Transverse colon (tissue), 4 donors: ENCODE measurements at regions not wholly inside any gene's neighbourhood (a gene's known extent, or its start where the extent isn't known, plus 50 kb on each side); places are given as distances from the start of the nearest gene placed in this dataset.

ENCODE experiments used
- EP300 ChIP-seq: sonication (generic); formaldehyde crosslinking; IDR thresholded peaks from one replicate; pipeline ENCODE4 v1.6.1; 2017; ENCODE audit warnings: antibody characterized with exemption, low read depth
- POLR2A ChIP-seq: fragments of 450-650 bp; IDR thresholded peaks from one replicate; pipeline ENCODE4 v1.6.1; 2016; ENCODE audit warnings: antibody characterized with exemption, mild to moderate bottlenecking, moderate library complexity
- POLR2AphosphoS5 ChIP-seq, 3 donors: sonication (generic); formaldehyde crosslinking; IDR thresholded peaks; one replicate each; pipeline ENCODE4 v1.6.1; 2016; ENCODE audit warnings: antibody characterized with exemption in 3 of 3
- TF ChIP-seq, protein P1 (sequence below), 5 experiments: fragments of 200-600 bp in 3 of 5; fragments of 450-650 bp in 2 of 5; sonication (generic) in 3 of 5; IDR thresholded peaks; 1 replicate in 2 of 5; 2 replicates in 3 of 5; pipeline ENCODE4 v1.5.1; 2016 to 2017; ENCODE audit warnings: antibody characterized with exemption in 5 of 5, inconsistent platforms in 3 of 5, mild to moderate bottlenecking in 2 of 5, moderate library complexity in 1 of 5

DNA sequence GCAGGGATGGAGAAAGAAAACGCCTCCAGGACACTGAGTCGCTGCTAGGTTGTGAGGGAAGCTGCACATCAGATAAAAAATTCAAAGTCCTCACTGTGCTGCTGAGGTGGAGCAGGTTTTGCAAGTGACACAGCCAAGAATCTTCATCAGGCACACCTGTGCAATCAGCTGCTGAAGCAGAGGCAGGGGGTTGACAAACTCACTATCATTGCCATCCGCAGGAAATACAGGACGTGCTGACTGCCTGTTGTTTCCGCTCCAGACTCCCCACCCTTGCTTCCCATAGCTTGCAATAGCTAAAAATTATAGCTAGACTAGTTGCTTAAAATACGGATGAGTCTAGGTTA, 147.8 kb upstream of the FHL2 start:
- TF ChIP-seq, protein P1, sequence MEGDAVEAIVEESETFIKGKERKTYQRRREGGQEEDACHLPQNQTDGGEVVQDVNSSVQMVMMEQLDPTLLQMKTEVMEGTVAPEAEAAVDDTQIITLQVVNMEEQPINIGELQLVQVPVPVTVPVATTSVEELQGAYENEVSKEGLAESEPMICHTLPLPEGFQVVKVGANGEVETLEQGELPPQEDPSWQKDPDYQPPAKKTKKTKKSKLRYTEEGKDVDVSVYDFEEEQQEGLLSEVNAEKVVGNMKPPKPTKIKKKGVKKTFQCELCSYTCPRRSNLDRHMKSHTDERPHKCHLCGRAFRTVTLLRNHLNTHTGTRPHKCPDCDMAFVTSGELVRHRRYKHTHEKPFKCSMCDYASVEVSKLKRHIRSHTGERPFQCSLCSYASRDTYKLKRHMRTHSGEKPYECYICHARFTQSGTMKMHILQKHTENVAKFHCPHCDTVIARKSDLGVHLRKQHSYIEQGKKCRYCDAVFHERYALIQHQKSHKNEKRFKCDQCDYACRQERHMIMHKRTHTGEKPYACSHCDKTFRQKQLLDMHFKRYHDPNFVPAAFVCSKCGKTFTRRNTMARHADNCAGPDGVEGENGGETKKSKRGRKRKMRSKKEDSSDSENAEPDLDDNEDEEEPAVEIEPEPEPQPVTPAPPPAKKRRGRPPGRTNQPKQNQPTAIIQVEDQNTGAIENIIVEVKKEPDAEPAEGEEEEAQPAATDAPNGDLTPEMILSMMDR (IDR thresholded peaks at IDR 0.05), result no peak
- no peak for TF ChIP-seq POLR2A
- no peak for TF ChIP-seq POLR2AphosphoS5 (IDR thresholded peaks at IDR 0.05)
- TF ChIP-seq EP300, result no peak
